Tibial artery (tissue), 4 donors: ENCODE measurements at regions not wholly inside any gene's neighbourhood (a gene's known extent, or its start where the extent isn't known, plus 50 kb on each side); places are given as distances from the start of the nearest gene placed in this dataset.

ENCODE experiments used
- DNase-seq, 2 donors: peaks; one replicate each; pipeline ENCODE4 v3.0.0-alpha.2; 2019
- H3K27ac ChIP-seq, 2 donors: fragments of 200-600 bp; sonication (generic) in 1 of 2; 1 replicate in 1 of 2; 2 replicates in 1 of 2; pipeline ENCODE4 v1.5.1; 2018 to 2019; ENCODE audit warnings: mild to moderate bottlenecking in 1 of 2
- H3K27me3 ChIP-seq, 2 donors: fragments of 200-600 bp; sonication (generic) in 1 of 2; one replicate each; pipeline versions ENCODE4 v1.5.1 to v1.6.0; 2016 to 2019
- H3K36me3 ChIP-seq, 3 donors: fragments of 200-600 bp; sonication (generic) in 2 of 3; one replicate each; pipeline ENCODE4 v1.5.1; 2016 to 2019; ENCODE audit warnings: mild to moderate bottlenecking in 2 of 3
- H3K4me1 ChIP-seq, 4 donors: fragments of 200-600 bp; sonication (generic) in 2 of 4; 1 replicate in 3 of 4; 2 replicates in 1 of 4; pipeline ENCODE4 v1.5.1; 2016 to 2019
- H3K4me3 ChIP-seq, 2 donors: fragments of 200-600 bp; sonication (generic) in 1 of 2; 1 replicate in 1 of 2; 2 replicates in 1 of 2; pipeline ENCODE4 v1.5.1; 2018 to 2019; ENCODE audit warnings: mild to moderate bottlenecking in 2 of 2
- H3K9me3 ChIP-seq, 3 donors: fragments of 200-600 bp; sonication (generic) in 1 of 3; one replicate each; pipeline ENCODE4 v1.5.1; 2016 to 2019
- intact Hi-C: fragments of 100-400 bp; cut with DNase I; formaldehyde crosslinking; loops from one replicate; pipeline ENCODE4 v1.15.0; 2023; ENCODE audit warnings: low total_unique reads
- TF ChIP-seq, protein P1 (sequence below), 2 experiments: fragments of 200-600 bp in 1 of 2; fragments of 450-650 bp in 1 of 2; IDR thresholded peaks; one replicate each; pipeline ENCODE4 v1.5.1; 2017 to 2019; ENCODE audit warnings: antibody characterized with exemption in 2 of 2, mild to moderate bottlenecking in 1 of 2, moderate library complexity in 1 of 2

GRCh38 chr12:97167598-97167997, 260.5 kb downstream of the NEDD1 start:
- H3K4me1 ChIP-seq, result no peaks in the 10 kb centered on the region
- intact Hi-C loops, result no loop called here
- H3K4me3 ChIP-seq, result no peak overlapping the region
- no peaks in the 10 kb centered on the region for H3K27me3 ChIP-seq
- H3K36me3 ChIP-seq, result no peaks in the 10 kb centered on the region
- no peaks in the 10 kb centered on the region for H3K9me3 ChIP-seq
- TF ChIP-seq, protein P1, sequence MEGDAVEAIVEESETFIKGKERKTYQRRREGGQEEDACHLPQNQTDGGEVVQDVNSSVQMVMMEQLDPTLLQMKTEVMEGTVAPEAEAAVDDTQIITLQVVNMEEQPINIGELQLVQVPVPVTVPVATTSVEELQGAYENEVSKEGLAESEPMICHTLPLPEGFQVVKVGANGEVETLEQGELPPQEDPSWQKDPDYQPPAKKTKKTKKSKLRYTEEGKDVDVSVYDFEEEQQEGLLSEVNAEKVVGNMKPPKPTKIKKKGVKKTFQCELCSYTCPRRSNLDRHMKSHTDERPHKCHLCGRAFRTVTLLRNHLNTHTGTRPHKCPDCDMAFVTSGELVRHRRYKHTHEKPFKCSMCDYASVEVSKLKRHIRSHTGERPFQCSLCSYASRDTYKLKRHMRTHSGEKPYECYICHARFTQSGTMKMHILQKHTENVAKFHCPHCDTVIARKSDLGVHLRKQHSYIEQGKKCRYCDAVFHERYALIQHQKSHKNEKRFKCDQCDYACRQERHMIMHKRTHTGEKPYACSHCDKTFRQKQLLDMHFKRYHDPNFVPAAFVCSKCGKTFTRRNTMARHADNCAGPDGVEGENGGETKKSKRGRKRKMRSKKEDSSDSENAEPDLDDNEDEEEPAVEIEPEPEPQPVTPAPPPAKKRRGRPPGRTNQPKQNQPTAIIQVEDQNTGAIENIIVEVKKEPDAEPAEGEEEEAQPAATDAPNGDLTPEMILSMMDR (IDR thresholded peaks at IDR 0.05), result no peak
- no peak for DNase-seq
- H3K27ac ChIP-seq, result no peak overlapping the region

DNA sequence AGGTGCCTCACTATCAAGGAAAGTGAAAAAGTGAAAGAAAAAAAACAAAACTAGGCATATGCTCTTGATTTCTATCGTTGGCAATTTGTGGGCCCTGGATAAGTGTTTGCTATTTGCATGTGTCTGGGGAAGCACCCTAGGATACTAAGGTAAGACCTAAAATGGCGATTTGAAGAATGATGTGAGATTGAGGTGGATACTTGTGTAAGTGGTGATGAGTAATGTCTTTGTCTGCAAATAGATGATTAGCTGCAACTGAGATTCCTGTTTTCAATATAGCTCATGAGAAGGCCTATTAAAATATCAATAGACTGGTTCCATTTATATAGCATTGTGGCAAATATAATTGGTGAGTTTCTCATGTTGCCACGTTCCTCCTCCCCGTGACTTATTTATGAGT, 261.7 kb downstream of the NEDD1 start:
- H3K9me3 ChIP-seq, result no peaks in the 10 kb centered on the region
- H3K4me3 ChIP-seq, result no peak overlapping the region
- no peaks in the 10 kb centered on the region for H3K36me3 ChIP-seq
- intact Hi-C loops, result no loop called here
- TF ChIP-seq, protein P1 (IDR thresholded peaks at IDR 0.05), result no peak
- no peak for DNase-seq
- H3K4me1 ChIP-seq, result no peaks in the 10 kb centered on the region
- no peaks in the 10 kb centered on the region for H3K27me3 ChIP-seq
- no peak overlapping the region for H3K27ac ChIP-seq

DNA sequence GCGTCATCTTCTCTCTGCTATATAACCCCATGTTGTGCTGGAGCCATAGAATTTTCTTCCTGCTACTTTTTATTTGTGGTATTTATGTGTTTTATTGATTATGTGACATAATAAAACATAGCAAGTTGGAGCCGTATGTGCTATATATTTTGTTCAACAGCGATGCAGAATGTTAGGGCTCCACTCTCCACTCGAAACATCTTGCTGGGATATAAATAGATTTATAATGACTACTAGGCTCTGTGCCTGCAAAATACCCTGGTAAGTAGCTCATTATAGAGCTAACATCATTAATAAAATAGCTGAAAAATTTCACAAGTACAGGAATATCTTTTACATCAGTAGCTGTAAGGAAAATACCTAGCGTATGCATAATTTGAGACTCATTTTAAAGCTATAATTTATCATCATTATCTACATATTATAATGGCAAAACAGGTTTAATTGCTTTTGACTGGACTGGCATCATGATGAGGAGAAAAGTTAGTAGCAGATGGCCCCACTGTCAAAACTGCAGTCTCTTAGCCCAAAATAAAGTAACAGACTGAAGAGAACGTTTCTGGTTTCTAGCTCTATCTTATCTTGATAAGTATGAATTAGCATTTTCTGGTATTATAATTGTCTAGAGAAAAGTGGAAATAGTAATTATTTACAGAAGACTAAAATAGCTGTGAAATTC, 263.0 kb downstream of the NEDD1 start:
- DNase-seq, result no peak
- Histone ChIP-seq H3K9me3 (no peaks in the 10 kb centered on the region), H3K27ac (no peak overlapping the region), H3K4me1 (no peaks in the 10 kb centered on the region), H3K36me3 (no peaks in the 10 kb centered on the region), H3K4me3 (no peak overlapping the region), H3K27me3 (no peaks in the 10 kb centered on the region)
- TF ChIP-seq, protein P1 (IDR thresholded peaks at IDR 0.05), result no peak
- intact Hi-C loops, result no loop called here

- H3K27ac ChIP-seq, result no peak overlapping the region
- intact Hi-C loops, result no loop called here
- TF ChIP-seq, protein P1 (IDR thresholded peaks at IDR 0.05), result no peak
- DNase-seq, result no peak
- H3K27me3 ChIP-seq, result no peaks in the 10 kb centered on the region
- H3K36me3 ChIP-seq, result no peaks in the 10 kb centered on the region
- H3K4me1 ChIP-seq, result no peaks in the 10 kb centered on the region
- no peaks in the 10 kb centered on the region for H3K9me3 ChIP-seq
- no peak overlapping the region for H3K4me3 ChIP-seq
Measured at GRCh38 chr12:97173688-97174410, 266.8 kb downstream of the NEDD1 start.

GRCh38 chr12:97177481-97177880, 270.4 kb downstream of the NEDD1 start:
- H3K36me3 ChIP-seq, result no peaks in the 10 kb centered on the region
- H3K4me3 ChIP-seq, result no peak overlapping the region
- DNase-seq, result no peak
- no peaks in the 10 kb centered on the region for H3K4me1 ChIP-seq
- intact Hi-C loops, result no loop called here
- TF ChIP-seq, protein P1 (IDR thresholded peaks at IDR 0.05), result no peak
- no peaks in the 10 kb centered on the region for H3K9me3 ChIP-seq
- no peaks in the 10 kb centered on the region for H3K27me3 ChIP-seq
- H3K27ac ChIP-seq, result no peak overlapping the region
